Tibial nerve (tissue), 3 donors: ENCODE measurements at regions not wholly inside any gene's neighbourhood (a gene's known extent, or its start where the extent isn't known, plus 50 kb on each side); places are given as distances from the start of the nearest gene placed in this dataset.

Experiments
- CTCF ChIP-seq, 5 experiments: fragments of 200-600 bp in 3 of 5; fragments of 450-650 bp in 2 of 5; sonication (generic) in 3 of 5; IDR thresholded peaks; one replicate each; pipeline ENCODE4 v1.5.1; 2016 to 2019; ENCODE audit warnings: antibody characterized with exemption in 5 of 5, mild to moderate bottlenecking in 3 of 5, moderate library complexity in 2 of 5
- POLR2A ChIP-seq, 2 donors: fragments of 450-650 bp; IDR thresholded peaks; one replicate each; pipeline ENCODE4 v1.6.1; 2017; ENCODE audit warnings: antibody characterized with exemption in 2 of 2, mild to moderate bottlenecking in 2 of 2, moderate library complexity in 2 of 2

GRCh38 chr1:215004121-215004827 lies 78.3 kb upstream of the KCNK2 start:
- TF ChIP-seq CTCF (IDR thresholded peaks at IDR 0.05) (no peak), POLR2A (IDR thresholded peaks at IDR 0.05) (no peak)
